Cardiac muscle cell (in vitro differentiated cells and primary cell): ENCODE measurements at regions not wholly inside any gene's neighbourhood (a gene's known extent, or its start where the extent isn't known, plus 50 kb on each side); places are given as distances from the start of the nearest gene placed in this dataset.

ENCODE experiments used
- DNase-seq, 2 donors: peaks; one replicate each; pipeline versions ENCODE4 v3.0.0 to v3.0.0-alpha.2; 2010 to 2017; ENCODE audit warnings: low read depth in 1 of 2, low spot score in 1 of 2
- H3K27ac ChIP-seq: fragments of 200-600 bp; sonication (generic); 2 replicates; pipeline ENCODE4 v1.5.1; 2016
- H3K27me3 ChIP-seq: fragments of 200-600 bp; sonication (generic); 2 replicates; pipeline ENCODE4 v1.6.0; 2016; ENCODE audit warnings: control low read depth
- H3K36me3 ChIP-seq: fragments of 200-600 bp; sonication (generic); 2 replicates; pipeline ENCODE4 v1.5.1; 2016; ENCODE audit warnings: control low read depth
- H3K4me1 ChIP-seq: fragments of 200-600 bp; sonication (generic); 2 replicates; pipeline ENCODE4 v1.8.1; 2017; ENCODE audit warnings: low read depth, mild to moderate bottlenecking, mixed run types
- H3K4me3 ChIP-seq: fragments of 200-600 bp; sonication (generic); 2 replicates; pipeline ENCODE4 v1.5.1; 2016; ENCODE audit warnings: mild to moderate bottlenecking
- H3K9me3 ChIP-seq: fragments of 200-600 bp; sonication (generic); 2 replicates; pipeline ENCODE4 v1.5.1; 2017; ENCODE audit warnings: low read depth, mild to moderate bottlenecking, control low read depth
- TF ChIP-seq, protein P1 (sequence below): IDR thresholded peaks from 2 replicates; pipeline ENCODE4 v1.5.1; 2012; ENCODE audit warnings: low read depth, mild to moderate bottlenecking, low read length

DNA sequence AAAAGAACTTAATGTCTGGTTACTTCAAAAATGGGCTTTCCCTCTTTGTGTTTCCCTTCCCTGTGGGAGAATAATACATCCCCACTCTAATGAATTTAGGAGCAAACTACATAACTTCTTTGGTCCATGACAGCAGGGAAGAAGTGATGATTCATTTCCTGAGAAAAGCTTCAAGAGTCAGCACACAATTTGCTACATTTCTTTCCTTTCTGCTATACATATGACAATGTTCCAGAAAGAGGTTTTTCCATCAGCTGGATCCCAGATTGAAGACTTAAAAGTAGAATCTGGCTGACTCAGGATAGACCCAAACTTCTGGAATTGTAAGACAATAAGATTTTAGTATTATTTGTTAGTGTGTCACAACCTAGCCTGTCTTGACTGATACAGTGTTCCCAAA is 126.1 kb downstream of the DRD1 start:
- no peak for DNase-seq
- no peaks in the 10 kb centered on the region for H3K9me3 ChIP-seq
- no peaks in the 10 kb centered on the region for H3K4me1 ChIP-seq
- H3K4me3 ChIP-seq = no peak overlapping the region
- peaks cover 20% of the 10 kb centered on the region for H3K27me3 ChIP-seq
- TF ChIP-seq, protein P1, sequence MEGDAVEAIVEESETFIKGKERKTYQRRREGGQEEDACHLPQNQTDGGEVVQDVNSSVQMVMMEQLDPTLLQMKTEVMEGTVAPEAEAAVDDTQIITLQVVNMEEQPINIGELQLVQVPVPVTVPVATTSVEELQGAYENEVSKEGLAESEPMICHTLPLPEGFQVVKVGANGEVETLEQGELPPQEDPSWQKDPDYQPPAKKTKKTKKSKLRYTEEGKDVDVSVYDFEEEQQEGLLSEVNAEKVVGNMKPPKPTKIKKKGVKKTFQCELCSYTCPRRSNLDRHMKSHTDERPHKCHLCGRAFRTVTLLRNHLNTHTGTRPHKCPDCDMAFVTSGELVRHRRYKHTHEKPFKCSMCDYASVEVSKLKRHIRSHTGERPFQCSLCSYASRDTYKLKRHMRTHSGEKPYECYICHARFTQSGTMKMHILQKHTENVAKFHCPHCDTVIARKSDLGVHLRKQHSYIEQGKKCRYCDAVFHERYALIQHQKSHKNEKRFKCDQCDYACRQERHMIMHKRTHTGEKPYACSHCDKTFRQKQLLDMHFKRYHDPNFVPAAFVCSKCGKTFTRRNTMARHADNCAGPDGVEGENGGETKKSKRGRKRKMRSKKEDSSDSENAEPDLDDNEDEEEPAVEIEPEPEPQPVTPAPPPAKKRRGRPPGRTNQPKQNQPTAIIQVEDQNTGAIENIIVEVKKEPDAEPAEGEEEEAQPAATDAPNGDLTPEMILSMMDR = no peak
- no peaks in the 10 kb centered on the region for H3K36me3 ChIP-seq
- no peak overlapping the region for H3K27ac ChIP-seq

DNA sequence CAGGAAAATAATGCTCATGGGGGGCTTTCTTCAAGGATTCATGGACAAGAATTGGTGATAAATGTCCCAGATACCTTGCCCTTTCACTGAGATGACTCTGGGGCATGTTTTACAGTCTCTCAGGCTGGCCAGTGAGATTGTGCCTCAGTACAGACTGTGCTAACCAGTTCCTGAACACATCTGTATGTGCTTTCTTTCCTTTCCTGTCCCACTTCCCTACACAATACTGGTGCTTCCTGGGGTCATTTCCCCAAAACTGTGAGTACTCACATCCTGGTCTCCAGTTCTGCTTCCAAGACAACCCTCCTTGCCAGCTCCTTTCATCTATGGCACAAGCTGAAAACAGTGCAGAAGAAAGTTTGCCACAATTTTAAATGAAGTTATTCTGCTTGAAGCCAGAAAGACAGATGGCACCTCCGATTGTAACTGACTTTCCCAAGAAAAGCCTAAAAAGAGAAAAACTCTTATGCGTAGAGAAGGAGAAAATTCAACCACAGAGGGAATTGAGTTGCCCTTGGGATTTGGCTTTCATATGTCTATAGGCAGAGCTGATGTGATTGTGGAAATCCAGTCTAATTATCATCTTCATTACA is 134.7 kb downstream of the DRD1 start:
- TF ChIP-seq, protein P1 = no peak
- H3K36me3 ChIP-seq = no peaks in the 10 kb centered on the region
- H3K4me1 ChIP-seq = no peaks in the 10 kb centered on the region
- no peak overlapping the region for H3K27ac ChIP-seq
- DNase-seq = no peak
- no peak overlapping the region for H3K4me3 ChIP-seq
- H3K9me3 ChIP-seq = no peaks in the 10 kb centered on the region
- H3K27me3 ChIP-seq = no peaks in the 10 kb centered on the region

DNA sequence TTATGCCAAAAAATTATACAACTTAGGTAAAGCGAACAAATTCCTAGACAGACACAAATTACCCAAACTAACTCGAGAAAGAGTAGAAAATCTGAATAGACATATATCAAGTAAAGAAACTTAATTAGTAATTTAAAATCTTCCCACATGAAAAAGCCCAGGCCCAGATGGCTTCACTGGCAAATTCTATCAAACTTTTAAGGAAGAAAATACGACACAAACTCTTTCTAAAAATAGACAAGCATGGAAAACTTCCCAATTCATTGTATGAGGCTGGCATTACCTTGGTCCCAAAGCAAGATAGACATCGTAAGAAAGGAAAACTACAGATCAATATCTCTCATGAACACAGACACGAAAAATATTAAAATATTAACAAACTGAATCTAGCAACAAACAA is 135.3 kb downstream of the DRD1 start:
- TF ChIP-seq, protein P1 = no peak
- no peak for DNase-seq
- no peaks in the 10 kb centered on the region for H3K27me3 ChIP-seq
- no peaks in the 10 kb centered on the region for H3K4me1 ChIP-seq
- no peaks in the 10 kb centered on the region for H3K9me3 ChIP-seq
- H3K4me3 ChIP-seq = no peak overlapping the region
- H3K27ac ChIP-seq = no peak overlapping the region
- no peaks in the 10 kb centered on the region for H3K36me3 ChIP-seq

DNA sequence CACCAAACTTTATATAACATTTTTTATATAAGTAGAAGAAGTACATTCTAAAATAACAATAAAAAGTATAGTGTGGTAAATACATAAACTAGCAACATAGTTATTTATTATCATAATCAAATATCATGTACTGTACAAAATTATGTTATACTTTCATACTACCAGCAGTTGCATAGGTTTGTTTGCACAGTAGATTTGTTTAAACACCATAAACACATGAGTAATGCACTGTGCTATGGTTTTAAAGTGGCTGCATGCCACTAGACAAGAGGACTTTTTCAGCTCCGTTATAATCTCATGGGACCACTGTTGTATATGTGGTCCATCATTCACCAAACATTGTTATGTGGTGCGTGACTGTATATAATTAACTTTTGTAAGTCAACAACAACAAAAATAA is 137.6 kb downstream of the DRD1 start:
- no peaks in the 10 kb centered on the region for H3K4me1 ChIP-seq
- no peaks in the 10 kb centered on the region for H3K36me3 ChIP-seq
- no peak for DNase-seq
- H3K27ac ChIP-seq = no peak overlapping the region
- TF ChIP-seq, protein P1 = no peak
- no peaks in the 10 kb centered on the region for H3K9me3 ChIP-seq
- no peaks in the 10 kb centered on the region for H3K27me3 ChIP-seq
- no peak overlapping the region for H3K4me3 ChIP-seq

DNA sequence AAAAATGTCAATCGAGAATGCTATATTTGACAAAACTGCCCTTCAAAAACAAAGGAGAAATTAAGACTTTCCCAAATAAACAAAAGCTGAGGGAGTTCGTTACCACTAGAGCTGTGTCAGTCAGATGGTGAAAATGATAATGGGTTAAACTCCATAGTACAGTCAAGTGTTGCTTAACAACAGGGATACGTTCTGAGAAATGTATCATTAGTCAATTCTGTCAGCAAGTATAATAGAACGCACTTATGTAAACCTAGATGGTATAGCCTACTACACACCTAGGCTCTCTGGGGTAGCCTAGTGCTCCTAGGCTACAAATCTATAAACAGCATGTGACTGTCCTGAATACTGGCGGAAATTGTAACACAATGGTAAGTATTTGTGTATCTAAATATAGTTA is 138.7 kb downstream of the DRD1 start:
- Histone ChIP-seq H3K4me1 (no peaks in the 10 kb centered on the region), H3K27me3 (no peaks in the 10 kb centered on the region), H3K4me3 (no peak overlapping the region), H3K36me3 (no peaks in the 10 kb centered on the region), H3K9me3 (no peaks in the 10 kb centered on the region), H3K27ac (no peak overlapping the region)
- no peak for DNase-seq
- TF ChIP-seq, protein P1 = no peak

DNA sequence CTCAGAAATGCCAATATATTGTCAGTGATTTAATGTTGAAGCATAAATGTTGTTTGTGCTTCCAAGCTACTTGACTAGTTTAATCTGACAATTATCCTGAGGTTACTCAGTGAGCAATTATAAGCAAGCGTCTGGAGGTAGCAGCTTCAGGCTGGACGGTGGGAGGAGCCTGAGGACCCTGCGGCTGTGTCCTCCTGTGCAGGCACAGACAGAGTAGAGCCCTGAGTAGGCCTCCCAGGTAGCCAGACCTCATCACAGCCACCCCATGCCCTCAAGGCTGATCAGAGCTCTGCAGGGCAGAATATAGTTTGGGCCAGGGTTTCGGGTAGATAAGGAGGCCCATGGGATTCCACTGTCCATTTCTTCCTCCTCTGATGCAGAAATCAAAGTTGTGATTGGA is 153.6 kb downstream of the DRD1 start:
- DNase-seq = no peak
- Histone ChIP-seq H3K36me3 (no peaks in the 10 kb centered on the region), H3K4me3 (no peak overlapping the region), H3K27me3 (no peaks in the 10 kb centered on the region), H3K9me3 (no peaks in the 10 kb centered on the region), H3K27ac (no peak overlapping the region), H3K4me1 (no peaks in the 10 kb centered on the region)
- TF ChIP-seq, protein P1 = no peak
